NCI-H510A treated with DMSO at 0.1 percent for 48 hours (cell line): ENCODE measurements at regions not wholly inside any gene's neighbourhood (a gene's known extent, or its start where the extent isn't known, plus 50 kb on each side); places are given as distances from the start of the nearest gene placed in this dataset.

ENCODE experiments used
- DNase-seq: peaks from one replicate; lab custom pipeline; 2025; lab: John Stamatoyannopoulos, UW

GRCh38 chr2:2642906-2643890, 312.1 kb upstream of the MYT1L start:
- no peak for DNase-seq

GRCh38 chr2:2641541-2642410, 310.7 kb upstream of the MYT1L start:
- no peak for DNase-seq

GRCh38 chr2:2640818-2641217, 309.7 kb upstream of the MYT1L start:
- no peak for DNase-seq

DNA sequence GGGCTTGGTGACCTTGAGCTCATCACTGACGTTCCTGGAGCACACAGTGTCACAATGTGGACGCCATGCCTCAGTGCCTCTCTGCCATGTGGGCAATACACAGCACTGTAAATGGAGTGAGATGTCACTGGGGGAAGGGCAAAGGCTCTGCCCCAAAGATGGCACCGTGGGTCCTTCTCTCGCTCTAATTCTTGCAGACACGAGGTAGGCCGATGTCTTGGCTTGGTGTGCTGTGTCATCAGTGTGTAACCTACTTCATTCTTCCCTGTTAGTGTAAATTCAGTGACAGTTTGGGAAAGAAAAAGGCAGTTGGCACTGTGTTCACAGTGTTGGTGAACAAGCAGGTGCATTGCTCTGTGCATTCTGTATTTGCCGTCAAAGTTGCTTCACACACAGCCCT, 309.3 kb upstream of the MYT1L start:
- no peak for DNase-seq

GRCh38 chr2:2639251-2640139, 308.4 kb upstream of the MYT1L start:
- DNase-seq: no peak

DNA sequence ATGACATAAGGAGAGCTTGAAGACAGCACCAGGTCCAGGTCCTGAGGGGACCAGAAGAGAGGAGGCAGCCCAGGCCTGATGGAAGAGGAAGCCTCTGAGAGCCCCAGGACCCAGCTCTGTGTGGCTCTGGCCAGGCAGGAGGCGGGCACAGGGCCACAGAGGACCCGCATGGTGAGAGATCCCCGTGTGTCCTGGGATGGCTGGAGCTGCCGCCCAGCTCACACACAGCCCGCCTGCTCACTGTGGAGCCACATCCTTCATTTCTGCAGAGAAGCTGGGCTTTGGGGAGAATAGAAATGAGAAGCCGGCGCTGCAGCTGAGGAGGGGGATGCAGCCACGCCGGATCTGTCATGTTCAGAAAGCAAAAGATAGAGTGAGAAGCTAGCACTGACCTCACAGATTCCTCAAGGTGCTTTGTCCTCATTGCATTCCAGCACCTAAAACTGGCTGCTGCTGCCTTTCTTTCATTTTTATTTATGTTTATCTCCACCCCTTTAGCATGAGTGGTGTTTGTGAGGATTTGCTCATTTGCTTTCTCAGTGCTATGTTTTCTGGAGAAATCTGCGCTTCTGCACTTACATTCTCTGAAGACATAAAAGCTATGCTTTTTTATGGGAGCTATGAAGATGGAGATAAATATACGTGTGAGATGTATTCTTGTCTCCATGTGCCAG, 307.6 kb upstream of the MYT1L start:
- no peak for DNase-seq

DNA sequence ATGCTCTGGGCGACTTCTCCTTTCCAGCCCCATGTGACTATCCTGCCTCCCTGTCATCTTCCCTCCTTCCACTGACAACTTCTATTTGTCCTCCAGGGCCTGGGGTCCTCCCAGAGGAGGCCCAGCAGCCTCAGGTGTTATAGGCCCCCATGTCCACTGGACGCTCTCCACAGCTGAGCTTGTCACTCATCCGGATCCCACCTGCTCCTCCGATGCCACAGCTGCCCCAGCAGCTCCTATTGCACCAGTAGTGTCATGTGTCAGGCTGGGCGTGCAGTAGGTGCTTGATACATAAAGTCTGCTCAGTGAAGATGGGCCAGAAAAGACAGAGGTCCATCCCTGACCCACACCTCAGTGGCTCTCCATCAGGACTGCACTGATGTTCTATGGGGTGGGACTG, 305.7 kb upstream of the MYT1L start:
- DNase-seq: peak; percentile 15

GRCh38 chr2:2635025-2635528, 304.0 kb upstream of the MYT1L start:
- DNase-seq: no peak

GRCh38 chr2:2633017-2633416, 301.9 kb upstream of the MYT1L start:
- DNase-seq: no peak

GRCh38 chr2:2623939-2624338, 292.9 kb upstream of the MYT1L start:
- DNase-seq: no peak

DNA sequence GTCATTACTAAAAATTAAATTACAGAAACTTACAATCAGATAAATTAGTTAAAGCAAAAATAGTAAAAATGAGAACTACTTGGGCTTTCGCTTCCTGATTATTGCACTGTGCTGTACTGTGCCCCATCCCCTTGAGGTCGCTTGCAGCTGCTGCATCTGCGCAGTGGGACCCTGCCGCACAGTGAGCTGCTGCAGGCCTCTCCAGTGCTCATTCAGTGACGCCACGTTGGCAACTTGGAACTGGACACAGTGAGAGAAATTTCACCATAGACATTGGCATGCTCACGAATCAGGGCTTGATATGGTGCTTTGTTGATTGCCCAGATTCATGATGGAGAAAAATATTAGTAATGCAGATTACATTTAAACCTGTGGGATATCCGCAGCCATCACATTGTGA, 290.8 kb upstream of the MYT1L start:
- DNase-seq: no peak

- DNase-seq: no peak
These were observed 289.5 kb upstream of the MYT1L start for GRCh38 chr2:2620604-2621003.

GRCh38 chr2:2619995-2620394, 288.9 kb upstream of the MYT1L start:
- no peak for DNase-seq

GRCh38 chr2:2614452-2614851, 283.4 kb upstream of the MYT1L start:
- no peak for DNase-seq

DNA sequence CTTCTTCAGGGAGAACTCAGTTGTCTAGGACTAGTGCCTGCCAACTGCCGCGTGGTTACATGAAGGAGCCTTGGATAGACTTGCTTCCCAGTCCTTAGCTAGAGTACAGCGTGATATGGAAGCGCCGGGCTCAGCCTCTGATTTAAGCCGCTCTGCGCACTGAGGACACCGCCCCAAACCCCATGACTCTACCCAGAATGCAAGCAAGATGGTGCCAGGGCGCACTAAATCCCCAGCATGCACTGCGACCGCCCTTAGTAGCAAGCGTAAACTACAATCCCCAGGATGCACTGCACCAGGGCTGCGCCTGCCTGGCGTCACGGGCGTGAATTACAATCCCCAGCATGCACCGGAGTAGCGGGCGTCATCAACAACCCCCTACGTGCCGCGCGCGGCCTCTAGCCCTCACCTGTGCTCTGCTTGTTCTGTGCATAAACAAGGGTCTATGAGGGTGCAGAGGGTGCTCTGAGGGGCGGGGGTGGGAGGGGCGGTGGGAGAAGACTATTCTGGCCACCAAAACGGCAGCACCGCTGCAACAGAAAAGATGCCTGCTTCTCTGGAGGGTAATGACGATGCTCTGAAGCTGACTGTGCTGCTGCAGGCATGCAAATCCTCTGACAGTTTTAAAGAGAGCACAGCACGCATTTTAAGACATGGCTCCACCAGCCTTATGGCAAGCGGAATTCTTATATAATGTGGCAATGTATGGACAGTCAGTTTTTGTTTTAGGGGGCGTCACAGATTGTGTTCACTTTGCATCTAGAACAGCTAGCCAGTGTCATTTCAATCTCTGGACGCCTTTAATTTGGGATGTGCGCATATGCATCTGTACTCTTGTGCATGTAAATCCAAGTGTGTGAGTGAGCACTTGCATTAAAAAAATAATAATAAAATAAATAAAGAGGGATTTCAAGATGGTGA, 282.5 kb upstream of the MYT1L start:
- DNase-seq: peak; percentile 98

- no peak for DNase-seq
These were observed 279.7 kb upstream of the MYT1L start for GRCh38 chr2:2610751-2611150.

DNA sequence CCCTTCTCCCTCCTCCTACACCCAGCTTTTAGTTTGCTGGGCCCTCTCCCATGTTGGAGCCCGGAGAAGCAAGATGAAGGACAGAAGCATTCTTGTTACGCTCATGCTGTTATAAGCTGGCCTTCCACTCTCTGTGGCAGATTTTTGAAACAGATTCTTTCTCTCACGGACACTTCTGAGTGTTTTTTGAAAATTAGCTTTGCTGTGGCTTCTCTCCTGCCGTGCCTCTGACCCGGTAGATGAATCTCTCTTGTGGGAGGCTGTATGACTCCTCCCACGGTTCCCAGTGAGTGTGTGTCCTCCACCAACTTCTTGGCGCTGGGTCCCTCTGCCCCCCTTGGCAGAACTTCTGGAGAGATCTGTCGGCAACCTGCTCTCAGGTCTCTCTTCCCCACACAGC, 269.3 kb upstream of the MYT1L start:
- no peak for DNase-seq

DNA sequence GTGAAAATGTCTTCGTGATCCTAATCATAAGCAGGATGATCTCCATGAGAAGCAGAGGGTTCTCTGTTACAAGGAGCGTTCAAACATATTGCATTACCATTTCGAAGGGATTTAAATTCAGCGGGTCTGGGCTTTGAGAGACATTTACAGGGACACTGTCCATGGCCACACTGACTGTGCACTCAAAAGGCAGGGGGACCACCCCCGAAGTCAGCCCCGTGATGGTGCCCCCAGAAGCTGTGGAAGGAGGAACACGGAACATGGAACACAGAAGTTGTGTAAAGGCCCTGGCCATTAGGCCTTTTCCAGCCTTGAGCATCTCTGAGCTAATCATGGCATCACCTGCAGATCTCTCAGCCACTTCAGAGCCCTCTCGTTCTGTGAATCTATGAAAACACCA, 268.4 kb upstream of the MYT1L start:
- DNase-seq: no peak

GRCh38 chr2:2597712-2598111, 266.6 kb upstream of the MYT1L start:
- DNase-seq: no peak

DNA sequence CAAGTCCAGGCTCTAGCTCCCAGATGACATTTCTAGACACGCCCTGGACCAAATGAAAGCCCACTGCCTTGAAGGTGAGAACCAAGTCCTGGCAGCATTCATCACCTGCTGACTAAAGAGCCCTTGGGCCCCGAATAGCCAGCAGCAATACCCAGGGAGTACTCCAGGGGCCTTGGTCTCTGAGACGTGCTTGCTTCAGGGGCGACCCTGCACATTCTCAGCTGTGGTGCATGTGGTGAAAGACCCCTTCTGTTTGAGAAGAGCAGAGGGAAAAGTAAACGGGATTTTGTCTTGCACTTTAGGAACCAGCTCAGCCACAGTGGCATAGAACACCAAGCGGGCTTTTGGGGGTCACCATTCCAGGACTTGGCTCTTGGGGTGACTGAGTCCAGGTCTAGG, 260.5 kb upstream of the MYT1L start:
- no peak for DNase-seq
